GM18858 (cell line): ENCODE measurements at regions not wholly inside any gene's neighbourhood (a gene's known extent, or its start where the extent isn't known, plus 50 kb on each side); places are given as distances from the start of the nearest gene placed in this dataset.
"Not testable (repeated sequence)": the region's sequence is repeated elsewhere in the genome, so short reads cannot be mapped to it uniquely, and the experiment has no call there.

Experiments used
- ATAC-seq: cut with Tn5 transposase; IDR thresholded peaks from one replicate; pipeline ENCODE4 v1.9.1; 2021; ENCODE audit not compliant: unreplicated experiment

DNA sequence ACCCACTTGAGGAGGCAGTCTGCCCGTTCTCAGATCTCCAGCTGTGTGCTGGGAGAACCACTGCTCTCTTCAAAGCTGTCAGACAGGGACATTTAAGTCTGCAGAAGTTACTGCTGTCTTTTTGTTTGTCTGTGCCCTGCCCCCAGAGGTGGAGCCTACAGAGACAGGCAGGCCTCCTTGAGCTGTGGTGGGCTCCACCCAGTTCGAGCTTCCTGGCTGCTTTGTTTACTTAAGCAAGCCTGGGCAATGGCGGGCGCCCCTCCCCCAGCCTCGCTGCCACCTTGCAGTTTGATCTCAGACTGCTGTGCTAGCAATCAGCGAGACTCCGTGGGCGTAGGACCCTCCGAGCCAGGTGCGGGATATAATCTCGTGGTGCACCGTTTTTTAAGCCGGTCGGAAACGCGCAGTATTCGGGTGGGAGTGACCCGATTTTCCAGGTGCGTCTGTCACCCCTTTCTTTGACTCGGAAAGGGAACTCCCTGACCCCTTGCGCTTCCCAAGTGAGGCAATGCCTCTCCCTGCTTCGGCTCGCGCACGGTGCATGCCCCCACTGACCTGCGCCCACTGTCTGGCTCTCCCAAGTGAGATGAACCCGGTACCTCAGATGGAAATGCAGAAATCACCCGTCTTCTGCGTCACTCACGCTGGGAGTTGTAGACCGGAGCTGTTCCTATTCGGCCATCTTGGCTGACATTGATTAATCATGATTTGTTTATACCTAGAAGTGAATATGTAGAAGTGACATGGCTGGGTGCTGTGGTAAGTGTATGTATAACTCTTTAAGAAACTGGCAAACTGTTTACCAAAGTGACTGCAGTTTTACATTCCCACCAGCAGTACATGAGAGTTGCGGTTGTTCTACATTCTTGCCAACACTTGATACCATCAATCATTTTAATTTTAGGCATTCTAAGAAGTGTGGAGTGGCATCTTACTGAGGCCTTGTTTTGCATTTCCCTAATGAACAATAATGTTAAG lies 465.9 kb upstream of the MAP3K7 start:
- ATAC-seq = not testable (repeated sequence)

DNA sequence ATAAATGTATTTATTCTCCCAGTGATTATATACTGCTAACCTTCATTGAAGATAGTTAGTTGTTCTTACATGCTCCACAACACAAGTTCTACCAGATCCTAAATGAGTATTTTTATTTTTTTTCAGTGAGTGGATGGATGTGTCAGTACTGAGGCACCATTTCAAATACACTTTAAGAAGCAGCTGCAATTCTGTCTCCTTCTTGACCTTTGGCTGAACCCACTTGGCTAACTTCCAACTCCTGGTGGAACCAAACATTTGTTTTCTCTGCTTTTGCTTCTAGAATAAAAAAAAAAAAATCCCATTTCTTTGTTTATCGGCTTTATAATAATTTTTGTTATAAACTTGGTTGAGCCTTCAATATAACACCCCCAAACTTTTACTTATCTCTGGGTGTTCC lies 458.3 kb upstream of the MAP3K7 start:
- ATAC-seq = no peak

DNA sequence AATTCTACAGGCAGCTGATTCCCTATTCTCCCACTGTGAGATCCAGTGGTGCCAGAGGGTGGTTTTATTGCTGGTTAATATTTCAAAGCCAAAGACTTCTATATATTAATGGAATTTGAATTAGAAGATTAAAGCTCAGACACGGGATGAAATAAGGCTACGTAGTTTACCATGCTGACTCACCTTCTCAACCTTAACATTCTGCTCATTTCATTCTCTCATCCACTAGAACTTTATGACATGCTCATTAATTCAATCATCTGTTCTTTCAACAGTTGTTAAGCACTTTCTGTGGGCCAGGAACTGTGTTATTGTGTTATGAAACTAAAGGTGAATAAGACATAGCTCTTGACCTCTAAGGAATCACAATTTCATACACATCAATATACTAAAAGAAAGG lies 456.9 kb upstream of the MAP3K7 start:
- no peak for ATAC-seq

DNA sequence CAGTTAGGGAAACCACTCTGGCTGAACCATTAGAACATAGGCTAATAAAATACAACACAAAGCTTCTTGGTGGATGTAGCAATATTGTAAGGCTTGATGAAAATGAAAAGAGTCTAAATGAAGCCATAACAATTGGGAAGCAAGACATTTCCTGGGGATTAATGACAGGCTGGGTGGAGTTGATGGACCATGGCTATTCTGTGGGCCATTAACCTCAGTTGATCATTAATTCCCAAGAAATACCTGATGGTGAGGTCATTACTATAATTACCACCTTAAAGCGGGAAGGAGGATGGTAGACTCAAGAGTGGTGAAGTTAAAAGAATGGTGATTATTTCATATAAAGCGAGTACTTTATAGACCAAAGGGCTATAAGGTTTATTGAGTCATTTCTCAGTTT lies 455.8 kb upstream of the MAP3K7 start:
- no peak for ATAC-seq

DNA sequence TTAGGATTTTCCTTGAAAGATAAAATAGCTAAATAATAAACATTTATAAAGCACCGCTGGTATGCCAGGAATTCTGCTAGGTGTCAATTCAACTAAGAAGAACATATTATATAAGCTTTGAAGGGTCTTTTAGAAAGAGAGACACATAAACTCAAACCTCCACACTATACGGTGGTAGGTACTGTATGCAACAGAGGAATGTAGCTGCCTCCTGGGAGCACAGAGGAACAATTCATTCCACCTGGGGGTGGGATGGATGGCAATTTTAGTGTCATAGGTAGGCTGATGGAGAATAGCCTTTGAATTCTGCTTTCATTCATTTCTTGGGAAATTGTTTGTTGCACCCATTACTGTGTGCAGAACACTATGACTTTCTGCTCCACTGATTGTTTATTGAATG lies 447.1 kb upstream of the MAP3K7 start:
- ATAC-seq = no peak

DNA sequence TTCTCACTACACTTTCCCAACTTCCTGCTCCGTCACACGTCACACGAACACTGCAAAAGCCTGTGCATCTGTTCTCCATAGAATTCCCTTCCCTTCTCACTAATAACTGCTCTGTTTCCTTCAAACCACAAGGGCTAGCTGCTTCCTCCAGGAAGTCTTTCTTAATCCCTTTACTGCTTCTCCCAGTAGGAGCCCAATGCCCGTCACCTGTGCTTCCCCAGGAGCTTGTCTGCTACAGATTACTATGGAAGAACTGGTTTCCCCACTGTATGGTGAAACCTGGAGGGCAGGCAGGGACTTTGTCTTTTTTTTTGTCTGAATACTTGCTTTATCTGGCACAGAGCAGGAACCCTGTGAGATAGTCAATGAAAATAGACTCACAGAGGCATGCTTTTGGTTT lies 444.7 kb upstream of the MAP3K7 start:
- no peak for ATAC-seq

DNA sequence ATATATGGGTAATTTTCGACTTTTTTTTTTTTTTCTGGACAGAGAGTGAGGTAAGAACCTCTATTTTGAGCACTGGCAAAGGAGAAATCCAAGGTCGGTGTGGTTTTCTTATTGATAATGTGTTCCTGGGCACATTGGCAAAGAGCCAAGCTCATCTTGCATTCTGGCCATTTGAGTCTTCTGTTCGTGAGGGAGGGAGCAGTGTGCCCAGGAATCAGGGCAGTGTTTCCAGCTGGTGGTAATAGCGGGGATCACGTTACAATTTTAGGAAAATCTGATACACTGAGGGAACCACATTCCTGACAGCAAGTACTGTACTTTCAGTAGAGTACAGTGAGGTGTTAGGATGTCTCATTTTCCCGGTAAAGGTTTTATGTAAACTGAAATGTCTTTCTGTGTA lies 442.3 kb upstream of the MAP3K7 start:
- ATAC-seq = no peak

GRCh38 chr6:91023529-91023928 lies 436.7 kb upstream of the MAP3K7 start:
- ATAC-seq = no peak

- ATAC-seq = peak; percentile 81
Observed at GRCh38 chr6:91020744-91021143, 433.9 kb upstream of the MAP3K7 start.

DNA sequence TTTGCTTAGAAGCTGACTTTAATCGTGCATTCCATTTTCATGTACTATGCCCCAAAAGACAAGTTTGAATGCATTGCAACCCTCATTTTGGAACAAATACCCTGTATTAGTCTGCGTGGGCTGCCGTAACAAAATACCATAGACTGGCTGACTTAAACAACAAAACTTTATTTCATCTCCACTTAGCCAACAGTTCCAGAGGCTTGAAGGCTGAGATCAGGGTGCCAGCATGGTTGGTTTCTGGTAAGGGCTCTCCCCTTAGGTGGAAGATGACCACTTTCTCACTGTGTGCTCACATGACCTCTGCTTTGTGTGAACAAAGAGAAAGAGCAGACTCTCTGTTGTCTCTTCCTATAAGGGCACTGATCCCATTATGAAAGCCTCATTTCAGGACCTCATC lies 431.7 kb upstream of the MAP3K7 start:
- no peak for ATAC-seq

- ATAC-seq = no peak
Observed at GRCh38 chr6:91013511-91013910, 426.6 kb upstream of the MAP3K7 start.

DNA sequence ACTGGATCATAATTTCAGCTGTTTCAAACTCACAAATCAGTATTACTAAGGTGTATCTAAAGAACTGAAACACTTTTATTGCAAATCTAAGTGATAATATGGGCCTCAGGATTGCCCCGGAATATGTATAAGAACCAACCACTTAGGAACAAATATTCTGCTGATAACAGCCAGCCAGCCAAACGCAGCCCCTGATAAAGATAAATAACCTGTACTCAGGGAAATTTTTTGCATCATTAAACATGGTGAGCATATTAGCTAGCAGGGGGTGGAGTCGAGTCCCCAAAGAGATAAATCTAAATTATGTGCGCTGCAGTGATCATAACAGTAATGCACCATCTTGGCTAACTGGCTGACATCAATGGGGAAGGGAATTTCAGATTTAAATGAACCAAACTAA lies 410.2 kb upstream of the MAP3K7 start:
- no peak for ATAC-seq

- no peak for ATAC-seq
Observed at GRCh38 chr6:90993770-90994169, 406.9 kb upstream of the MAP3K7 start.

DNA sequence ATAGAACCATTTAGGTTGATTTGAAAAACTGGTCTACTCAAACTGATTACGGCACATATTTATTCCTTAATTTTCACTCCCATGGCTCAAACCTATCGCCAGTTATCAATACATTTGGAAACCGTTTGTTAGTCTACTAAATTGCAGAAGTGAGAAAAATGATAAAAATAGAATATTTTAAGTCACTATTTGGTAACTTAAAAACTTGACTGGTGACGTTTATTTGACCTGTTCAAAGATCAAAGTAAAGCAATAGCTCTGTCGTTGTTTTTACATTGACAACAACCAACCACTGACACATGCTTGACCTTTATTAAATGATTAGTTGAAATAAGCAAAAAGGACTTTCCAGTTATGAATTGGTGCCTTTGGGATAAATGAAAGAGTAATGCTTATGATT lies 402.9 kb upstream of the MAP3K7 start:
- no peak for ATAC-seq

- ATAC-seq = no peak
Observed at GRCh38 chr6:90984066-90984465, 397.2 kb upstream of the MAP3K7 start.

GRCh38 chr6:90983462-90983861 lies 396.6 kb upstream of the MAP3K7 start:
- ATAC-seq = no peak

- no peak for ATAC-seq
Observed at GRCh38 chr6:90982581-90982980, 395.7 kb upstream of the MAP3K7 start.

- no peak for ATAC-seq
Observed at GRCh38 chr6:90982051-90982450, 395.2 kb upstream of the MAP3K7 start.

DNA sequence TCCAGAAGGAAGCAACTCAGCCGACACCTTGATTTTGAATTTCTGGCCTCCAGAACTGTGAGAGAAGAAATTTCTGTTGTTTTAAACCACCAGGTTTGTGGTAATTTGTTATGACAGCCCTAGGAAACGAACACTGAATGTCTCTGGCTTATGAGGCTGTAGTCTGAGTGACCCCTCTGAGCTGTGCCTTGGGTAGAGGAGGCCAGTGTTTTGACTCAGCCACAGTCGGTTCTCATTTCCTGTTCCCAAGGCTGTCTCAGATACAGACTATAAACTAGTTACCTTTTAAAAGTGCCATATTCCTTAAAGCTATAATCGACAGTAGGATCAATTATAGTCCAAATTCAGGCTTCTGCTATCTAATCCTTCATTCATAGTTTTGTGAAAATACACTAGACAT lies 391.2 kb upstream of the MAP3K7 start:
- ATAC-seq = peak; percentile 50

- ATAC-seq = no peak
Observed at GRCh38 chr6:90977513-90977912, 390.6 kb upstream of the MAP3K7 start.

DNA sequence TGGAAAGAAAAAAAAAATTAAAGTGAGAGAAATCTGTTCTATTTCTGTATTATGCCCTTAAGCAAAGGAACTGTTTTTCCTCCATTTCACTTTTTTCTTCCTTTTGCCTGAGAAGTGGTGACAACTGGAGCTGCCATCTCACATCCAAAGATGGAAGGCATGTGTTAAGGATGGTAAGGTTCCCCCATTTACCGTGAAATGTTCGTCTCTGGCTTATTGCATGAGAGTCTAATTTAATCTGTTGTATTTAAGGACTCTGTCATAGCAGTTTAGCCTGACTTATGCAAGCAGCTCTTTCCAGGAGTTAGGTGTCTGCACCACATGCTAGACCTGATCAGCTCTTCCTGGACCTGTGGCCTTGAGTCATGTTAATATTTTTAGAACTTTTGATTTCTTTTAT lies 389.5 kb upstream of the MAP3K7 start:
- no peak for ATAC-seq

DNA sequence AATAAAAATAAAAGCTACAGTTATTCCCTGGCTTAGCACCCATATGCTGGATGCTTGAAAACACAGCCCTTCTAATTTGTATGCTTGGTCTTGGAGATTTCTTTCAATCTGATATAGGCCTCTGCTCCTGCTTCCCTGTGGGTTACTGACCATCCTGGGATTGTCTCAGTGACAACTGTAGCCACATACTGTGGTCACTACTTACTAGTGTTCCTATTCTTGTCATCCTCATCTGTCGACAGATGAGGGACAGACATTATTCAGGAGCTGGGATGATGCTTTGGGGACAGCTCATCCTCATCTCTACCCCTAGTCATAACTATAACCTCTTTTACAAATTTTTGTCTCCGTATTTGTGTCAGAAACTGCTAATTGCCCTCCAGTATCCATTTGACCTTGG lies 388.9 kb upstream of the MAP3K7 start:
- ATAC-seq = no peak

DNA sequence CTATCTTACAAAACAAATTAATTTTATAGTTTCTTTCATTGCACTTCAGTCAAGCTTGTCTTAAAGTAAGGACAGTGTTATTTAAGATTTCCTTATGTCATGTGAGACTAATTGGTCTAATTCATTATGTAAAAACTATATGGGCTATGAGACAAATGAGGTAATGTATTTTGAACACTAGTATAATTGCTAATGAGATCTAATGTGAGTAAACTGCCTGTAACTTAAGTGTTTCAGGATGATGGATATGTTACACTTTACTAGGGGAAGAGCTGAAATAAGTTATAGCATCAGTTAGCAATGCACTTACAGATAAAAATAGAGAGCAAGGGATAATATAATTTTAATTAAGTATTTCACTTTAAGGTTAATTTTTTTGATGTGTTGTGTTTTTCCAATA lies 386.3 kb upstream of the MAP3K7 start:
- no peak for ATAC-seq
